ENCODE measurements at regions not wholly inside any gene's neighbourhood (a gene's known extent, or its start where the extent isn't known, plus 50 kb on each side); places are given as distances from the start of the nearest gene placed in this dataset.
"Not testable (repeated sequence)": the region's sequence is repeated elsewhere in the genome, so short reads cannot be mapped to it uniquely, and the experiment has no call there.

- no peak overlapping the region for H3K4me3 Mint-ChIP-seq
Observed at GRCh38 chr22:27315833-27316232, 485.7 kb downstream of the MN1 start.

GRCh38 chr22:27317096-27317495 lies 484.5 kb downstream of the MN1 start:
- Mint-ChIP-seq H3K9me3 (ENCODE audit: low read depth) (peaks cover 8% of the 10 kb centered on the region), H3K4me3 (no peak overlapping the region), H3K27me3 (peaks cover 39% of the 10 kb centered on the region), H3K4me1 (ENCODE audit: low read depth) (no peaks in the 10 kb centered on the region), H3K36me3 (no peaks in the 10 kb centered on the region), H3K27ac (no peak overlapping the region)

More at GRCh38 chr22:27315833-27316232, 485.7 kb downstream of the MN1 start:
- no peak overlapping the region for H3K27ac Mint-ChIP-seq
- H3K36me3 Mint-ChIP-seq, result no peaks in the 10 kb centered on the region
- H3K9me3 Mint-ChIP-seq (ENCODE audit: low read depth), result peaks cover 8% of the 10 kb centered on the region
- no peaks in the 10 kb centered on the region for H3K4me1 Mint-ChIP-seq (ENCODE audit: low read depth)
- H3K27me3 Mint-ChIP-seq, result peaks cover 35% of the 10 kb centered on the region

DNA sequence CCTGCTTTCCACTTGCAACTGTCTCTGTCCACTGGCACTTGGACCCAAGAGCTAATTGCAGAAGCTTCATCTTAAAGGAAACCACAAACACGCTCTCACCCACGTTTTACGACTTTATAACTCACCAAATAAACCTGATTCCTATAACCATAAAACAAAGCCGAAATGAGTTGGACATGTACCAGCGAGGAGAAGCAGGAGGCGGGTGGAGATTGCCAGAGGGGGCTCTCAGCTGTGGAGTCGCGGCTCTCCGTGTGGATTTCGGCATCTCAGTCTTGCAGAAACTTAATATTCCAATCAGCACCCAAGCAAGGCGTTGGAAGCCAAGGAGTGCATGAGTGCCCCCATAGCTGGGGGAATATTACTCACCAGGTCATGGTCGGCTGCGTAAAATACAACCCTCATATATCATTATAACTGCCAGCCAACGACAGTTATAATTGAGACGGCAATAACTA lies 483.6 kb downstream of the MN1 start:
- no peak overlapping the region for H3K27ac Mint-ChIP-seq
- no peaks in the 10 kb centered on the region for H3K36me3 Mint-ChIP-seq
- peaks cover 40% of the 10 kb centered on the region for H3K27me3 Mint-ChIP-seq
- peaks cover 8% of the 10 kb centered on the region for H3K9me3 Mint-ChIP-seq (ENCODE audit: low read depth)
- no peaks in the 10 kb centered on the region for H3K4me1 Mint-ChIP-seq (ENCODE audit: low read depth)
- no peak overlapping the region for H3K4me3 Mint-ChIP-seq

DNA sequence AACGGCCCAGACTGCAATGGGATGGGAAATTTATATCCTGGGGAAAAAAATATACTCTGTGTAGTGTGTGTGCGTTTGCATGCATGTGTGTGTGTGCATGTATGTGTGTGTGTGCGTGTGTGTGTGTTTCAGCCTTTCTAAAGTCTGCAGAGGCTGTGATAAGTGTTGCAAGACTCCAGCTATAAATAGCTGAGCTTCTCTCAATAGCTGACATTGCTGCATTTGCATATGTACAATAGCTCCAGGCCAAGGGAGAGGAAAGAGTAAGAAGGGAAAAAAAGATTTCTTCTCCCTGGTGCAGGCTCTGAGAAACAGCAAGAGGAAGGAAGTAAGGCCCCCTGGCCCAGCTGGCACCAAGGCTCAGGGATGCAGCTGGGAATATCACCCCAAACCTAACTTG lies 483.0 kb downstream of the MN1 start:
- Mint-ChIP-seq H3K27ac (no peak overlapping the region), H3K9me3 (ENCODE audit: low read depth) (peaks cover 8% of the 10 kb centered on the region), H3K4me1 (ENCODE audit: low read depth) (no peaks in the 10 kb centered on the region), H3K27me3 (peaks cover 40% of the 10 kb centered on the region), H3K36me3 (no peaks in the 10 kb centered on the region), H3K4me3 (no peak overlapping the region)

DNA sequence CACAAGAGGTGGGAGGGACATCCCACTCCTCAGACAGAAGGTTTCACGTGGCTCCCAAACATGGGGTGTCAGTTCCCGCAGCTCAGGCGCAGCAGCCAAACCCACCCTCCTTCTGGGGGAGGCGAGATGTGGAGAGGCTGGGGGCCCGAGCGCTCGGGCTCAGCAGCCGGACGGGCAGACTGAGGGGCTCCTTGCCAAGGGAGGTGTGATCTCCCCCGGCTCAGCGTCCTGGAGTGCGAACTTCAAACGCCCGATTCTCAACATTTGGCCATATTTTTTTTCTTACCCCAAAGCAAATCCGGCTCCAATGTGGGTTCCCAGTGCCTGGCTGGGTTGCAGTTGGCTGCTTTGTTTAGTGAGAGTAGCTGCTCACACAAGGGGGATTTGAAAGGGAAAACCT lies 477.9 kb downstream of the MN1 start:
- Mint-ChIP-seq H3K27ac (no peak overlapping the region), H3K9me3 (ENCODE audit: low read depth) (peaks cover 8% of the 10 kb centered on the region), H3K4me3 (no peak overlapping the region), H3K4me1 (ENCODE audit: low read depth) (no peaks in the 10 kb centered on the region), H3K27me3 (peaks cover 25% of the 10 kb centered on the region), H3K36me3 (no peaks in the 10 kb centered on the region)

GRCh38 chr22:27324908-27325307 lies 476.6 kb downstream of the MN1 start:
- not testable (repeated sequence) for H3K4me3 Mint-ChIP-seq; H3K9me3 Mint-ChIP-seq (ENCODE audit: low read depth); H3K27ac Mint-ChIP-seq; H3K36me3 Mint-ChIP-seq; H3K4me1 Mint-ChIP-seq (ENCODE audit: low read depth)
- peaks cover 19% of the 10 kb centered on the region for H3K27me3 Mint-ChIP-seq

DNA sequence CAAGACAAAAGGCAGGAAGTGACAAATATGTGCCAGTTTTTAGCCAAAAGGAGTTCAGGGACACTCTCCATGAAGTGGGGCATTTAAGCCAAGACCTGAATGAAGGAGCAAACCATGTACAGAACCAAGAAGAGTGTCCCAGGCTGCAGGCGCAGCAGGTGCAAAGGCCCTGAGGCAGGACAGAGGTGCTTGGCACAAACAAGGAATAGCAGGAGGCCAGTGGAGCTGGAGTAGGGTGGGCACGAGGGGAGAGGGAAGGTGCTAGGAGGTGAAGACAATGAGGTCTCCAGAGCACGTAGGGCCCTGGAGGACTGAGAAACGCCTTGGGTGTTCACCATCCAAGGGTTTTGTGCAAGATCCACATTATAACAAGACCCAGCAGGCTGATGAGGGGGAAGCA lies 474.1 kb downstream of the MN1 start:
- Mint-ChIP-seq H3K36me3 (no peaks in the 10 kb centered on the region), H3K27ac (no peak overlapping the region), H3K9me3 (ENCODE audit: low read depth) (no peaks in the 10 kb centered on the region), H3K4me1 (ENCODE audit: low read depth) (no peaks in the 10 kb centered on the region), H3K27me3 (peaks cover 12% of the 10 kb centered on the region), H3K4me3 (no peak overlapping the region)

- no peaks in the 10 kb centered on the region for H3K9me3 Mint-ChIP-seq (ENCODE audit: low read depth)
- no peak overlapping the region for H3K4me3 Mint-ChIP-seq
- no peaks in the 10 kb centered on the region for H3K36me3 Mint-ChIP-seq
- H3K27ac Mint-ChIP-seq, result no peak overlapping the region
- peaks cover 14% of the 10 kb centered on the region for H3K27me3 Mint-ChIP-seq
- no peaks in the 10 kb centered on the region for H3K4me1 Mint-ChIP-seq (ENCODE audit: low read depth)
Observed at GRCh38 chr22:27327981-27328721, 473.4 kb downstream of the MN1 start.

DNA sequence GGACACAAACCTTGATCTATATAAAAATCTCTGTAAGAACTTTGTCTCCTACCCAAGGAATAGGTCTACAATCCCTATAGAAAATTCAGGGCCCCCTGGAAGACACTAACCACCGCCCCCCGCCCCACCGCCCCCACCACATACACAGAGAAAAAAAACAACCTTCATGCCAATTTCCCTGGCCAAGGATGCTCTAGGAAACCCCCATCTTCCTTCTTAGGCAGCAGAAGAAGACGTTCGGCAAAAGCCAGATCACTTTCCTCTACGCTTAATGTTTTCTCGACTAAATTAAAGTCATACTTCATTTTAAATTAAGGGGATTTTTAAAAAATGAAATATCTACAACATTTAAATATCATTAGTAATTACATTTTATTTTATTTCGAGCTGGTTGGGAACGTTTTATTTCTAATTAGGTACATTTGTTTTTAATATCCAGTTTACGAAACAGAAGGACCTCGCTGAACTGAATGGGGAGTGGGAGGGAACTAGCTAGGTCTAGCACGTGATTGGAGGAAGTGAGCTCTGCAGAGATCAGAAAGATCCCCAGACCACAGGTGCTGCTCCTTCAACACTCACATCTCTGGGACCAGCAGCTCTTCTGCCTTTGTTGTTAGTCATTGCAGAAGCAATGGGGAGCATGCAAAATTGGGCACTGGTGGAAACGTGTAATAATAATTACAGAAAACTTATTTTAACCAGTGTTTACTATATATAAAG lies 472.3 kb downstream of the MN1 start:
- H3K27me3 Mint-ChIP-seq, result peaks cover 16% of the 10 kb centered on the region
- H3K27ac Mint-ChIP-seq, result no peak overlapping the region
- no peak overlapping the region for H3K4me3 Mint-ChIP-seq
- H3K36me3 Mint-ChIP-seq, result no peaks in the 10 kb centered on the region
- no peaks in the 10 kb centered on the region for H3K4me1 Mint-ChIP-seq (ENCODE audit: low read depth)
- H3K9me3 Mint-ChIP-seq (ENCODE audit: low read depth), result no peaks in the 10 kb centered on the region

DNA sequence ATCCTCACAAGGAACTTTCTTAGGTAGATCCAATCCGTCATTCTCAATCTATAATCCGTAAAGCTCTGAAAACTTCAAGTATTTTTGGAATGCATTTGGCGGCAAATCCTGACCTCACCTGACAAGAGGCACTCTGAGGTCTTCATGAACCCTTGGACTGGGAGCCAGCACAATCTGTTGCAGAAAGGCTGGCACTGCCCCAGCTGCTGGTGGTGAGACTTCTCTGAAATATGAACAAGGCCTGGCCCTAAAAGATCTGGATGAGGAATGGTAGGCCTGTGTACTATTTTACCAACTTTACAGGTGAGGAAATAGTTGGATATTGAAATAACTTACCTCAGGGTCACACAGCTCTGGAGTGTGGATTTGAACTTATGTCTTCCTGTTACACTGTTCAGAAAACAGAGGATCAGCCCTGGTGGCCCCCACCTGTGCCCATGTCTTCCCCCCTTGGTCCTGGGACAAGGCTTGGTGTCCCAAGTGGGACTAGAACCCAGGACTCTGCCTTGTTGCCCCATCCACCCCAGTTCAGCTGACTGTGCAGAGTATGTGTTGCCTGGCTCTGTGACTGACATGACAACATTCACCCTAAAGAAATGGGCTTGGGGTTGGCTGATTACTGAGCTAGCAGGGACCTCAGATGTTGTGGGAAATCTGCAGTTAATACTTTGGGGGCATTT lies 471.4 kb downstream of the MN1 start:
- Mint-ChIP-seq H3K36me3 (no peaks in the 10 kb centered on the region), H3K4me1 (ENCODE audit: low read depth) (no peaks in the 10 kb centered on the region), H3K4me3 (no peak overlapping the region), H3K27ac (no peak overlapping the region), H3K27me3 (peaks cover 12% of the 10 kb centered on the region), H3K9me3 (ENCODE audit: low read depth) (no peaks in the 10 kb centered on the region)

- Mint-ChIP-seq H3K36me3 (no peaks in the 10 kb centered on the region), H3K9me3 (ENCODE audit: low read depth) (no peaks in the 10 kb centered on the region), H3K4me3 (no peak overlapping the region), H3K27me3 (peaks cover 12% of the 10 kb centered on the region), H3K4me1 (ENCODE audit: low read depth) (no peaks in the 10 kb centered on the region), H3K27ac (no peak overlapping the region)
Observed at GRCh38 chr22:27331526-27332281, 469.9 kb downstream of the MN1 start.

DNA sequence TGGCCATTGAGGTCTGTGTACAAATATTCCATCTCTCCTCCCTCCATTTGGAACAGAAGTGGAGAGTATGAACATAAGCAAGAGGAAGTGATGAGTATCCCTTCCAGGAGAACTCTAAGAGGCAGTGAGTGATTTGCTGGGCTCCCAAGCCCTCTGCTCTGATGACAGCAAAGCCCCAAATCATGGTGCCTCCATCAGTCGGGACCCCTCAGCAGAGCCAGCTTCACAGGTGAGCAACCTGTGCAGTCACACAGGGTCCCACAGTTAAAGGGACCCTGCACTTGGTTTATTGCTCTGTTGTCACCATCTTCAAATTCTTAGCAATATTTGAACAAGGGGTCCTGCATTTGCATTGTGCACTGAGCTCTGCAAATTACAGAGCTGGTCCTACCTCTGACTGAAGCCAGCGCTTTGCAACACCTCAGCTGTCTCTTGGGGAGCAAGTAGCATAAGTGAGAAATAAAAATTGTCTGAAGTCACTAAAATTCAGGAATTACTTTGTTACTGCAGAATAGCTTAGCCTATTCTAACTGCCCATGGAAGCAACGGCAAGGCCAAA lies 466.4 kb downstream of the MN1 start:
- Mint-ChIP-seq H3K4me1 (ENCODE audit: low read depth) (no peaks in the 10 kb centered on the region), H3K4me3 (no peak overlapping the region), H3K27me3 (peaks cover 8% of the 10 kb centered on the region), H3K27ac (no peak overlapping the region), H3K36me3 (no peaks in the 10 kb centered on the region), H3K9me3 (ENCODE audit: low read depth) (no peaks in the 10 kb centered on the region)

DNA sequence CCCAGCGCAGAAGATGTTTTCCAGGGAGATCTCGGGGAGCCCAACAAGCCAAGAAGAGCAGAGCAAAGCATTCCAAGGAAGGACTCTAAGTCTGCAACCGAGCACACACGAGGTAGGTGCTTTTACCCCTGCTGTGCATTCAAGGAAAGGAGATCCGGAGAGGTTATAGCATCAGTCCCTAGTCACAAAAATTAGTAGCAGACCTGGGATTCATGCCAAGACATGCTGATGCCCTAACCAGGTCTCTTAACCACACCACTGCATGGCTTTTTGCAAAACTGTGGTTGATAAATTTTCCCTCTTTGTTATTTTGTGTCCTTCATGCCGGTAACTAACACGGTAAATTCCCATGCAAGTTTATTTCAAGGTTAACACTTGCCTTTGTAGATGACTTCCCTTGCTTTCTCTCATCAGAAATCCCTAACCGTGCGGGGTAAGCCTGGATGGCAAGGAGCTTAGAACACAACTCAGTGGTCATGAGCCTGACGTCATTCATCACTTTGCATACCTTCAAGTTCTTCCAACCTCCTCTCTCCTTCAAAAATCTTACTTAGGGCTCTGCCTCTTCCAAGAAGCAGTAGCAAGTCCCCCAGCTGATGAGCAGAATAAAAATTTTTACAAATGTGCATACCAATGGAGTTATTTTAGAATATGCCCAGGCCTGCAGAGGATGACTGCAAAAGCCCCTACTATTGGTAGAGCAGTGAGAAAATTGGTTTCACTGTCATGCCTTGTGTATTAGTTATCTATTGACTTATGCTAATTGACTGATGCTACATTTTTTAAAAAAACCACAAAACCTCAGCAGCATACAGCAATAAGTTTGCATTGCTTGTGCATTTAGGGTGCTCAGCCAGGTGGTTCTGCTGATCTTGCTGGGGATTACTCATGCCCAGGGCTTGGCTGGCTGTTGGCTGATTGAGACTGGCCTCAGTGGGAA lies 465.1 kb downstream of the MN1 start:
- H3K36me3 Mint-ChIP-seq, result no peaks in the 10 kb centered on the region
- H3K27ac Mint-ChIP-seq, result no peak overlapping the region
- no peaks in the 10 kb centered on the region for H3K9me3 Mint-ChIP-seq (ENCODE audit: low read depth)
- no peak overlapping the region for H3K4me3 Mint-ChIP-seq
- peaks cover 5% of the 10 kb centered on the region for H3K27me3 Mint-ChIP-seq
- no peaks in the 10 kb centered on the region for H3K4me1 Mint-ChIP-seq (ENCODE audit: low read depth)

DNA sequence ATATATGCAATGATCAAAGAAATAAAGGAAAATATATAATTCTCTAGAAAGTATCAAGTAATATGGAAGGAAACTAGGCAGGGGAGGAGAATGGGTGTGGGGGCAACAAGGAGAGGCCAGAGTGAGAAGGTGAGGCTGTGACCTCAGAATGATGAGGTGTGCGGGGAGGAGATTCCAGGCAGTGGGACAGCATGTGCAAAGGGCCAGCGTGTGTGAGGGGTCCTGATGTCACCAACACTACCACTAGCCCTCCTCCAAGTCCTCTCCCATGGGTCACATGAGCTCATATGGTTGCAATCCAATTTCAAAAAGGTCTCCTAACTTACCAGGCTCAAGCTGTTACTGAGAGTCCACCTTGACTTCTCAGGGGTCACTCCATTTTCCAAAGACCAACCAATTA lies 463.9 kb downstream of the MN1 start:
- H3K4me3 Mint-ChIP-seq, result no peak overlapping the region
- H3K27me3 Mint-ChIP-seq, result peaks cover 6% of the 10 kb centered on the region

More for the DNA sequence above, 463.9 kb downstream of the MN1 start:
- Mint-ChIP-seq H3K27ac (no peak overlapping the region), H3K9me3 (ENCODE audit: low read depth) (peaks cover 5% of the 10 kb centered on the region), H3K36me3 (no peaks in the 10 kb centered on the region), H3K4me1 (ENCODE audit: low read depth) (no peaks in the 10 kb centered on the region)
